ENCODE measurements at regions not wholly inside any gene's neighbourhood (a gene's known extent, or its start where the extent isn't known, plus 50 kb on each side); places are given as distances from the start of the nearest gene placed in this dataset.

DNA sequence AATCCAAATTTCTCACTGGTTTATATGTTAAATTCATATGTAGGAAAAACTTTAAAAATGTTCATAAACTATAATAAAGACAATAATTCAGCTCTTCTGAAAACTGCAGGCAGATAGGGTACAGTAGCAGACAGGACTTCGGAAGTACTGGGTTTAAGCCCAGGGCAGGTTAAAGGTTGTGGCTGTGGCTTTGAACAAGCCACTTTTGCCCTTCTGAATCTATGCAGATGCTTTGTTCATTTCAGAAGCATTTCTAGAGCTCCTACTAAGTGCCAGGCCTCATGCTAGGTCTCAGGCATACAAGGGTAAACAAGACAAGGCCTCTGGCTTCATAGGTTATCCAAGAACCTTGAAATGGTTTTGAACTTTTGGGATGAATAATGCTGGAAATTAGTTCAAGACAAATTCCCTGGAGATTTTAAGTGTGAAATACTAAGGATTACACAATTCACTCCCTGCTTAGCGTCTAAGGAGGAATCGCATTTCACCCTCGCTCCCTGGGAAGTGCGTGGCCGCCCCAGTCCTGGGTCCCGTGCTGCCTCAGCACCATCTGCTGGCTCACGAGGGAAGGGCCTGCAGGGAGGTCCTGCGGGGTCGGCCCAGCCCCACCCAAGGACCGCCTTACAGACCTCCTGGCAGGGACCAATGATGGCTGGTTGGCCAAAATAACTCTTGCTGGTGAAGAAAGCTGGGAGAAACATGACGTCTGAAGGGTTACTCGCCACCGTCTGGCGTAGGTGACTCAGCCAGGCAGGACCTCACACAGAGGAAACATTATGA, 67.7 kb upstream of the L3MBTL4 start:
- no peaks in the 10 kb centered on the region for H3K9me3 Mint-ChIP-seq (ENCODE audit: unreplicated experiment)
- H3K4me1 Mint-ChIP-seq (ENCODE audit: low read depth, unreplicated experiment): no peaks in the 10 kb centered on the region
- H3K27ac Mint-ChIP-seq (ENCODE audit: unreplicated experiment): no peak overlapping the region
- H3K4me3 Mint-ChIP-seq (ENCODE audit: unreplicated experiment): no peak overlapping the region
- TF ChIP-seq, protein P1, sequence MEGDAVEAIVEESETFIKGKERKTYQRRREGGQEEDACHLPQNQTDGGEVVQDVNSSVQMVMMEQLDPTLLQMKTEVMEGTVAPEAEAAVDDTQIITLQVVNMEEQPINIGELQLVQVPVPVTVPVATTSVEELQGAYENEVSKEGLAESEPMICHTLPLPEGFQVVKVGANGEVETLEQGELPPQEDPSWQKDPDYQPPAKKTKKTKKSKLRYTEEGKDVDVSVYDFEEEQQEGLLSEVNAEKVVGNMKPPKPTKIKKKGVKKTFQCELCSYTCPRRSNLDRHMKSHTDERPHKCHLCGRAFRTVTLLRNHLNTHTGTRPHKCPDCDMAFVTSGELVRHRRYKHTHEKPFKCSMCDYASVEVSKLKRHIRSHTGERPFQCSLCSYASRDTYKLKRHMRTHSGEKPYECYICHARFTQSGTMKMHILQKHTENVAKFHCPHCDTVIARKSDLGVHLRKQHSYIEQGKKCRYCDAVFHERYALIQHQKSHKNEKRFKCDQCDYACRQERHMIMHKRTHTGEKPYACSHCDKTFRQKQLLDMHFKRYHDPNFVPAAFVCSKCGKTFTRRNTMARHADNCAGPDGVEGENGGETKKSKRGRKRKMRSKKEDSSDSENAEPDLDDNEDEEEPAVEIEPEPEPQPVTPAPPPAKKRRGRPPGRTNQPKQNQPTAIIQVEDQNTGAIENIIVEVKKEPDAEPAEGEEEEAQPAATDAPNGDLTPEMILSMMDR (IDR thresholded peaks at IDR 0.05; ENCODE audit: partially characterized antibody, unreplicated experiment): peak; percentile 41
- no peaks in the 10 kb centered on the region for H3K27me3 Mint-ChIP-seq (ENCODE audit: unreplicated experiment)
- no peaks in the 10 kb centered on the region for H3K36me3 Mint-ChIP-seq (ENCODE audit: unreplicated experiment)
- peak; percentile 79 for DNase-seq

DNA sequence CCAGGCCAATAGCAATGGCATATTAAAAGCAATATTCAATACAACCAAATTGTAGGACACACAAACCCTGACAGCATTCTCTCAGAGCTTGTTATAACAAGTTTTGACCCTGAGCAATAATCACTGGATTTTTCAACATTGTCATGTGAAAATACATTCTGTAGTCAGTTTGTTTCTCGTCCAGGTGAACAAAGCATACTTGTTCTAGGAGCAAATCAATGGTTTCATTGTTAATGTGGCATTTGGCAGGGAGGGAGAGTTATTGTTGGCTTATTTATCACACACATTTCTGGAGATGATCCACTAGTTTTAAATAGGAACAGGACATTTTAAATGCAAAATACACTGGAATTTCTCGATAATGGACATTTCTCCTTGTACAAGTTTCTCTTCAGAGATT, 69.9 kb upstream of the L3MBTL4 start:
- TF ChIP-seq, protein P1 (IDR thresholded peaks at IDR 0.05; ENCODE audit: partially characterized antibody, unreplicated experiment): no peak
- H3K27me3 Mint-ChIP-seq (ENCODE audit: unreplicated experiment): no peaks in the 10 kb centered on the region
- no peaks in the 10 kb centered on the region for H3K9me3 Mint-ChIP-seq (ENCODE audit: unreplicated experiment)
- H3K4me1 Mint-ChIP-seq (ENCODE audit: low read depth, unreplicated experiment): no peaks in the 10 kb centered on the region
- no peak for DNase-seq
- H3K27ac Mint-ChIP-seq (ENCODE audit: unreplicated experiment): no peak overlapping the region
- no peak overlapping the region for H3K4me3 Mint-ChIP-seq (ENCODE audit: unreplicated experiment)
- no peaks in the 10 kb centered on the region for H3K36me3 Mint-ChIP-seq (ENCODE audit: unreplicated experiment)

DNA sequence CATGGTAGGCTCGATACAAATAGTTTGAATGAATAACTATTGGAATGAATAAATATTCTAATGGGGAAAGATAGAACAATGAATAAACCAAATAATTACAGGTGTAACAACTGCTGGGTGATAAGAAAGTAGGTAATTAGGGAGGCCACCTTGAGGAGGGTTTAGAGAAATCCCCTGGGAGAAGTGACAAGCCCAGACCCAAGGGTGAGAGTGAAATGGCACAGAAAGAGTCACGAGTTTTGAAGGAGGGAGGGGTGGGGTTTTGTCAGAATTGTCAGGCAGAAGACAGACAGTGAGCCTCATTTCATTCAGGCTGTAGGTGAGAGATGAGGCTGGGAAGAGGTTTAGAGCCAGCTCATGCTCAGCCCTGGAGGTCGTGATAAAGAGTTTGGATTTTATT, 71.6 kb upstream of the L3MBTL4 start:
- Mint-ChIP-seq H3K36me3 (ENCODE audit: unreplicated experiment) (no peaks in the 10 kb centered on the region), H3K27ac (ENCODE audit: unreplicated experiment) (no peak overlapping the region), H3K4me1 (ENCODE audit: low read depth, unreplicated experiment) (no peaks in the 10 kb centered on the region), H3K27me3 (ENCODE audit: unreplicated experiment) (no peaks in the 10 kb centered on the region), H3K4me3 (ENCODE audit: unreplicated experiment) (no peak overlapping the region), H3K9me3 (ENCODE audit: unreplicated experiment) (no peaks in the 10 kb centered on the region)
- DNase-seq: no peak
- TF ChIP-seq, protein P1 (IDR thresholded peaks at IDR 0.05; ENCODE audit: partially characterized antibody, unreplicated experiment): no peak

- H3K27ac Mint-ChIP-seq (ENCODE audit: unreplicated experiment): no peak overlapping the region
- H3K36me3 Mint-ChIP-seq (ENCODE audit: unreplicated experiment): no peaks in the 10 kb centered on the region
- no peaks in the 10 kb centered on the region for H3K27me3 Mint-ChIP-seq (ENCODE audit: unreplicated experiment)
- H3K9me3 Mint-ChIP-seq (ENCODE audit: unreplicated experiment): no peaks in the 10 kb centered on the region
- no peak overlapping the region for H3K4me3 Mint-ChIP-seq (ENCODE audit: unreplicated experiment)
- no peaks in the 10 kb centered on the region for H3K4me1 Mint-ChIP-seq (ENCODE audit: low read depth, unreplicated experiment)
- TF ChIP-seq, protein P1 (IDR thresholded peaks at IDR 0.05; ENCODE audit: partially characterized antibody, unreplicated experiment): no peak
- DNase-seq: no peak
Measured at GRCh38 chr18:6486764-6487426, 72.2 kb upstream of the L3MBTL4 start.

GRCh38 chr18:6487968-6488367, 73.3 kb upstream of the L3MBTL4 start:
- H3K9me3 Mint-ChIP-seq (ENCODE audit: unreplicated experiment): no peaks in the 10 kb centered on the region
- no peaks in the 10 kb centered on the region for H3K27me3 Mint-ChIP-seq (ENCODE audit: unreplicated experiment)
- no peaks in the 10 kb centered on the region for H3K36me3 Mint-ChIP-seq (ENCODE audit: unreplicated experiment)
- no peak overlapping the region for H3K4me3 Mint-ChIP-seq (ENCODE audit: unreplicated experiment)
- H3K4me1 Mint-ChIP-seq (ENCODE audit: low read depth, unreplicated experiment): no peaks in the 10 kb centered on the region
- no peak for DNase-seq
- no peak overlapping the region for H3K27ac Mint-ChIP-seq (ENCODE audit: unreplicated experiment)
- TF ChIP-seq, protein P1 (IDR thresholded peaks at IDR 0.05; ENCODE audit: partially characterized antibody, unreplicated experiment): no peak

Measured in glutamatergic neuron (in vitro differentiated cells).